ENCODE measurements at regions not wholly inside any gene's neighbourhood (a gene's known extent, or its start where the extent isn't known, plus 50 kb on each side); places are given as distances from the start of the nearest gene placed in this dataset.

- TF ChIP-seq, protein P1, sequence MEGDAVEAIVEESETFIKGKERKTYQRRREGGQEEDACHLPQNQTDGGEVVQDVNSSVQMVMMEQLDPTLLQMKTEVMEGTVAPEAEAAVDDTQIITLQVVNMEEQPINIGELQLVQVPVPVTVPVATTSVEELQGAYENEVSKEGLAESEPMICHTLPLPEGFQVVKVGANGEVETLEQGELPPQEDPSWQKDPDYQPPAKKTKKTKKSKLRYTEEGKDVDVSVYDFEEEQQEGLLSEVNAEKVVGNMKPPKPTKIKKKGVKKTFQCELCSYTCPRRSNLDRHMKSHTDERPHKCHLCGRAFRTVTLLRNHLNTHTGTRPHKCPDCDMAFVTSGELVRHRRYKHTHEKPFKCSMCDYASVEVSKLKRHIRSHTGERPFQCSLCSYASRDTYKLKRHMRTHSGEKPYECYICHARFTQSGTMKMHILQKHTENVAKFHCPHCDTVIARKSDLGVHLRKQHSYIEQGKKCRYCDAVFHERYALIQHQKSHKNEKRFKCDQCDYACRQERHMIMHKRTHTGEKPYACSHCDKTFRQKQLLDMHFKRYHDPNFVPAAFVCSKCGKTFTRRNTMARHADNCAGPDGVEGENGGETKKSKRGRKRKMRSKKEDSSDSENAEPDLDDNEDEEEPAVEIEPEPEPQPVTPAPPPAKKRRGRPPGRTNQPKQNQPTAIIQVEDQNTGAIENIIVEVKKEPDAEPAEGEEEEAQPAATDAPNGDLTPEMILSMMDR (IDR thresholded peaks at IDR 0.05): no peak
- TF ChIP-seq ZFX (IDR thresholded peaks at IDR 0.05; ENCODE audit: borderline replicate concordance): no peak
Observed at GRCh38 chr11:79508461-79508860, 67.6 kb upstream of the TENM4 start.
